ENCODE measurements at regions not wholly inside any gene's neighbourhood (a gene's known extent, or its start where the extent isn't known, plus 50 kb on each side); places are given as distances from the start of the nearest gene placed in this dataset.
"Not testable (repeated sequence)": the region's sequence is repeated elsewhere in the genome, so short reads cannot be mapped to it uniquely, and the experiment has no call there.

DNA sequence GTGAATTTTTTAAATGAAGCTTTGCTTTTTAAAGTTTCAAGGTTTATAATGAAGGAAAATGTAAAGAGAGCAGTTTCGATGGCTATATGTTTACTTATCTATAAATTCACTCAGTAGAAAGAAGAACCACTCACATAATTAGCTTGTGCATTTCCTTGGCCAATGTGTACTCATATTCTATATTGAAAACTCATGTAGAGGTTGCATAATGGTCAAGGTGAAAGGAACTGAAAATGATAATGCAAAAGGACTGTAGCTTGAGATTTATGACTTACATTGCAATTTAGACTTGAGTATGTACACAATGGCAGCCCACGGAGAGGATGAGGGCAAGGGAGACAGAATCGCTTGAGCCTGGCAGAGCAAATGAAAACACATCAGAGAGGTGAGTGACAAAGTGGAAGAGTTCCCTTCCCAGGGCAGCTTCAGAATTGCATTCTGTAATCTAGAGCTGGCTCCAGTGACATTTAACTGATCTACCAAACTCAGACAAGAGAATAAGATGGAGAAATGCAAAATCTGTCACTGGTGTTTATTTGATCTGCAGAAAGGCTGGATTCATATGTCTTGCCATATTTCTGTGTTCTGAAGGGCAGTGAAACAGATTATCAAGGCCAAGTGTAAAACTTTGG, 191.8 kb downstream of the TMEM200A start:
- H3K9me3 ChIP-seq (ENCODE audit: insufficient read depth, low read depth, low read length): no peaks in the 10 kb centered on the region
- no peaks in the 10 kb centered on the region for H3K4me1 ChIP-seq (ENCODE audit: insufficient read depth, low read length)
- H3K4me3 ChIP-seq (ENCODE audit: low read length): no peak overlapping the region
- no peak overlapping the region for H3K27ac ChIP-seq (ENCODE audit: low read depth, low read length)
- no peak overlapping the region for H3K9ac ChIP-seq (ENCODE audit: low read depth, low read length)
- H3K36me3 ChIP-seq (ENCODE audit: insufficient read depth, low read length): no peaks in the 10 kb centered on the region
- 89% methylated on average over 2 of the region's 3 CpGs for WGBS
- no peaks in the 10 kb centered on the region for H3K27me3 ChIP-seq (ENCODE audit: insufficient read depth, low read length)

DNA sequence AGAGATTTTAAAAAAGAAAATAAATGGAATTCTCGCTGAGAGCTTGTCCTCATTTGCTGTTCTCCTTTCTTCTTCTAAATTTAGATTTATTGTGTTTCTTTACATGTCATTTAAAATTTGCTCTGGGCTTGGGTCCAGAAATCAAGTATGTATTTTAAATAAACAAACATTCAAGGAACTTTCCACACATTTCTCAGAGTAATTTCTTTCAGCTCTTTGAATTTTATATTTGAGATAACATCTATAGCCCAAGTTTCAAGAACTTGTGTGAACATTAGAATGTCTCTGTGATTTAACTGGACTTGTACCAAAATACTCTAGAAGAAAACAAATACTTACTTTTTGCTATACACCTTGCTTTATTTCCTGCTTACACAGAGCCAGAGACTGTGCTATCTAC, 192.3 kb downstream of the TMEM200A start:
- H3K4me3 ChIP-seq (ENCODE audit: low read length): no peak overlapping the region
- H3K36me3 ChIP-seq (ENCODE audit: insufficient read depth, low read length): no peaks in the 10 kb centered on the region
- no peaks in the 10 kb centered on the region for H3K27me3 ChIP-seq (ENCODE audit: insufficient read depth, low read length)
- whole genome bisulfite sequencing: no CpG with 5 or more reads among the region's 1 CpG
- no peaks in the 10 kb centered on the region for H3K9me3 ChIP-seq (ENCODE audit: insufficient read depth, low read depth, low read length)
- no peak overlapping the region for H3K9ac ChIP-seq (ENCODE audit: low read depth, low read length)
- H3K4me1 ChIP-seq (ENCODE audit: insufficient read depth, low read length): no peaks in the 10 kb centered on the region
- no peak overlapping the region for H3K27ac ChIP-seq (ENCODE audit: low read depth, low read length)

DNA sequence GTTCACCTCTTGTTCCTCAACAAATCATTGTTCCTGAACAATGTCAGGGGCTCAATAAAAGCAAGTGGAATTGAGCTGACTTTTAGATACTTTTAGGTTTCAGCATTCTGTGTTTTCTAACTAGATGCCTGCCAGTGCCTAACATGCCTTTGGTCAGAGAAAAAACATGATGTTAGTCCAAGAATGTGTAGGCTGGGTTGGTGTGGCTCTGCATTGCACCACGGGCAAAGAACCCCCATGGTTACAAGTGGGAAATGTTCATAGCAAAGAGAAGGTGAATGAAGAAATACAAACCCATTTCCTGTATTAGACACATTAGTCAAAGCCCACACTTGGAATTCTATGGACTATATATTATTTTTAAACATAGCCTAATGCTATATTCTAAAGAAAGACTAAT, 193.3 kb downstream of the TMEM200A start:
- H3K9me3 ChIP-seq (ENCODE audit: insufficient read depth, low read depth, low read length): no peaks in the 10 kb centered on the region
- H3K9ac ChIP-seq (ENCODE audit: low read depth, low read length): no peak overlapping the region
- no peak overlapping the region for H3K27ac ChIP-seq (ENCODE audit: low read depth, low read length)
- H3K36me3 ChIP-seq (ENCODE audit: insufficient read depth, low read length): no peaks in the 10 kb centered on the region
- WGBS: 100% methylated on average over 1 of the region's 1 CpG
- H3K27me3 ChIP-seq (ENCODE audit: insufficient read depth, low read length): no peaks in the 10 kb centered on the region
- no peaks in the 10 kb centered on the region for H3K4me1 ChIP-seq (ENCODE audit: insufficient read depth, low read length)
- H3K4me3 ChIP-seq (ENCODE audit: low read length): no peak overlapping the region

DNA sequence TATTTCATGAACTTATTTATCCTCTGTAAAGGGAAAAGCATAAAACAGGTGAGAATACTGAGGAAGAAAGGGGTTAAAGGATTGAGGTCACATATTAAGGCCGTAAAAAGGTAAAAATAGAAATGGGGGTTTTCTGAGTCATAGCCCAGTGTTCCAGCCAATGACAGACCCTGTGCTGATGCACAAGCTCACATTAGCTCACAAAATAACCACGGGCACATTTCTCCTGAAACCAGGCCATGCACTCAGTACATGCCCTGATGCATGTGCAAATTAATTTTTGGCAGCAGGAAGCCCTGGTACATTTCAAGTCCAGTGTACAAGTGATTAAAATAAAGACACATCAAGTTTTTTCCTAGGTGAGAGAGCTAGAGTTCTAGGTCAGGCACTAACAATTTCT, 194.4 kb downstream of the TMEM200A start:
- no peaks in the 10 kb centered on the region for H3K36me3 ChIP-seq (ENCODE audit: insufficient read depth, low read length)
- no peak overlapping the region for H3K4me3 ChIP-seq (ENCODE audit: low read length)
- no peaks in the 10 kb centered on the region for H3K9me3 ChIP-seq (ENCODE audit: insufficient read depth, low read depth, low read length)
- no peaks in the 10 kb centered on the region for H3K4me1 ChIP-seq (ENCODE audit: insufficient read depth, low read length)
- no peak overlapping the region for H3K27ac ChIP-seq (ENCODE audit: low read depth, low read length)
- WGBS: 89% methylated on average over 2 of the region's 2 CpGs
- H3K27me3 ChIP-seq (ENCODE audit: insufficient read depth, low read length): no peaks in the 10 kb centered on the region
- H3K9ac ChIP-seq (ENCODE audit: low read depth, low read length): no peak overlapping the region

DNA sequence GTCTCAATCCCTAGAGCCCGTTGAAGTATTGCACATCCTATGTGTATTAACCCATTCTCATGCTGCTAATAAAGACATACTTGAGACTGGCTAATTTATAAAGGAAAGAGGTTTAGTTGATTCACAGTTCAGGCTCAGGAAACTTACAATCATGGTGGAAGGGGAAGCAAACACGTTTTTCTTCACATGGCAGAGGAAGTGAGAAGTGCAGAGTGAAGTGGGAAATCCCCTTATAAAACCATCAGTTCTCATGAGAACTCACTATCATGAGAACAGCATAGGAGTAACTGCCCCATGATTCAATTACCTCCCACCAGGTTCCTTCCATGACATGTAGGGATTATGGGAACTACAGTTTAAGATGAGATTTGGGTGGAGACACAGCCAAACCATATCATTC, 195.3 kb downstream of the TMEM200A start:
- not testable (repeated sequence) for H3K9ac ChIP-seq (ENCODE audit: low read depth, low read length); H3K27me3 ChIP-seq (ENCODE audit: insufficient read depth, low read length); H3K36me3 ChIP-seq (ENCODE audit: insufficient read depth, low read length); H3K4me1 ChIP-seq (ENCODE audit: insufficient read depth, low read length); H3K27ac ChIP-seq (ENCODE audit: low read depth, low read length); H3K9me3 ChIP-seq (ENCODE audit: insufficient read depth, low read depth, low read length); H3K4me3 ChIP-seq (ENCODE audit: low read length)
- WGBS: 93% methylated on average over 2 of the region's 2 CpGs

DNA sequence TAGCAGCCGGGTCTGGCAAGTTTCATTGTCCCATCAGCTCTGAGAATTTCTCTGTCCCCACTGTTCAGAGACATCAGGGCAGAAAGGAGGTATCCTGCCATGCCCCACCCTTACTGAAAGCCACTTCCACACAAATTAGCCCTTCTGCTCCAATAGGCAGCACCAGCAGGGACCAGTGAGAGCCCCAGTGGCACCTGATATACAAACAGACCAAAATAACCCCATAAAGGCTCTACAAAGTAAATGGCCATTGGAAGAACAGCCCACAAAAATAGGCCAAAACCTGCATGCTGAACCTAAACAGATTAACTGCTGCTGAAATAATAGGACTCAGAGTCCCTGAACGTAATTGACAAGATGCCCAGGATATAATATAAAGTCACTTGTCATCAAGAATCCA, 199.9 kb downstream of the TMEM200A start:
- Histone ChIP-seq H3K27ac (ENCODE audit: low read depth, low read length) (no peak overlapping the region), H3K9me3 (ENCODE audit: insufficient read depth, low read depth, low read length) (no peaks in the 10 kb centered on the region), H3K9ac (ENCODE audit: low read depth, low read length) (no peak overlapping the region), H3K4me3 (ENCODE audit: low read length) (no peak overlapping the region), H3K4me1 (ENCODE audit: insufficient read depth, low read length) (no peaks in the 10 kb centered on the region), H3K27me3 (ENCODE audit: insufficient read depth, low read length) (no peaks in the 10 kb centered on the region), H3K36me3 (ENCODE audit: insufficient read depth, low read length) (no peaks in the 10 kb centered on the region)
- 96% methylated on average over 2 of the region's 2 CpGs for WGBS

DNA sequence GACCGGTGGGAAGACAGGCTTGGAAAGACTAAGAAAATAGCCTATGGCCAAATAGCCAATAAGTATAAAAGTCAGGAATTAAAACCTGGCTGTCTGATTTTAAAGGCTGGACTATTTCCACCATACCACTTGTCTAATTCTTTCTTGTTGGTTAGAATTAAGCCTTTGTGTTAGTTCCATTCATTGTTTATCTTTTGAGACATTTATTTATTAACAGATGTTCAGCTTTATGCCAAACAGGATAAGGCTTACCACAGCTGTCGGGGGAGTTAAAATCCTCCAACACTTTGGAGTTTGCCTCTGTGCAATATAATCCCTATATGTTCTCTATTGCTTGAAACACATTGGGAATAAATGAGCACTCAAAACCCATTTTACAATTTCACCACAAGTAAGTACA, 208.3 kb downstream of the TMEM200A start:
- no peaks in the 10 kb centered on the region for H3K4me1 ChIP-seq (ENCODE audit: insufficient read depth, low read length)
- H3K27ac ChIP-seq (ENCODE audit: low read depth, low read length): no peak overlapping the region
- 100% methylated on average over 2 of the region's 2 CpGs for WGBS

DNA sequence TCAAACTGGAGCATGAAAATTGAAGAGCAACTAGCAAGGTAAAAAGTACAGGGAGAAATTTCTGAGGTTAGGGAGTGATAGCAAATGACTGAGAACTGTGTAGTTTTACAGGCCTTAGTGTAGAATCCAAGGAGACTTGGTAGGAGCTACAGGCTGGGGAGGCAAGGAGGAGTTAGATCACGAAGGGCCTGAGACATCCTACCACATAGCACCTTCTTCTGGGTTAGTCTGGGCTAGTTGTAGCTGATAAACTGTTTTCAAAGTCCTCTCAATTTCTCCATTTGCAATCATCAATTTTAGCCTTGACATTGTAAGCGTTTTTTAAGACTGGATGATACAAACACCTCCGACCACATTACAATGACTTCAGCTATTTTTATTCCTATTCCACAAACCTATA, 209.7 kb downstream of the TMEM200A start:
- Histone ChIP-seq H3K27ac (ENCODE audit: low read depth, low read length) (no peak overlapping the region), H3K36me3 (ENCODE audit: insufficient read depth, low read length) (no peaks in the 10 kb centered on the region), H3K9me3 (ENCODE audit: insufficient read depth, low read depth, low read length) (no peaks in the 10 kb centered on the region), H3K9ac (ENCODE audit: low read depth, low read length) (no peak overlapping the region), H3K4me3 (ENCODE audit: low read length) (no peak overlapping the region), H3K27me3 (ENCODE audit: insufficient read depth, low read length) (no peaks in the 10 kb centered on the region), H3K4me1 (ENCODE audit: insufficient read depth, low read length) (no peaks in the 10 kb centered on the region)
- WGBS: 98% methylated on average over 2 of the region's 3 CpGs

More for the DNA sequence above, 208.3 kb downstream of the TMEM200A start:
- Histone ChIP-seq H3K4me3 (ENCODE audit: low read length) (no peak overlapping the region), H3K9me3 (ENCODE audit: insufficient read depth, low read depth, low read length) (no peaks in the 10 kb centered on the region), H3K9ac (ENCODE audit: low read depth, low read length) (no peak overlapping the region), H3K36me3 (ENCODE audit: insufficient read depth, low read length) (no peaks in the 10 kb centered on the region), H3K27me3 (ENCODE audit: insufficient read depth, low read length) (no peaks in the 10 kb centered on the region)

DNA sequence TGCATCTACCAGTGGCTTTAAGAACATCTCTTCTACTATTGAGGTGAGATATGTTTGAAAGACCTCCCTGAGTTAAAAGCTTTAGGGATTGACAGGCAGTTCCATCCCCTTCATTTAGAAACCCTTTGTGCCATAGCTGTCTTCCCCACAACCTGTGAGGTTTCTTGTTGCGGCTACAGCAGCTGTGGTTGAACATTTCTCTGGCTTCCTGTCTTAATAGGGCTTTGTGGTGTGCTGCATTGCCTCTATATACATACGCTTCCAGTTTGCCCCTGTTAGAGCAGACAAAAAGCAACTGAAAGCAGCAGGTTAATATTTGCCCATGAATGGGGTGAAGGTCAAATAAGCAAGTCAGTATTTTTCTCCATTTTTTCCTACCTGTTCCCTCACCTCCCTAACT, 210.2 kb downstream of the TMEM200A start:
- Histone ChIP-seq H3K9me3 (ENCODE audit: insufficient read depth, low read depth, low read length) (no peaks in the 10 kb centered on the region), H3K4me1 (ENCODE audit: insufficient read depth, low read length) (no peaks in the 10 kb centered on the region), H3K9ac (ENCODE audit: low read depth, low read length) (no peak overlapping the region), H3K27ac (ENCODE audit: low read depth, low read length) (no peak overlapping the region), H3K36me3 (ENCODE audit: insufficient read depth, low read length) (no peaks in the 10 kb centered on the region), H3K27me3 (ENCODE audit: insufficient read depth, low read length) (no peaks in the 10 kb centered on the region), H3K4me3 (ENCODE audit: low read length) (no peak overlapping the region)
- 95% methylated on average over 2 of the region's 2 CpGs for WGBS

DNA sequence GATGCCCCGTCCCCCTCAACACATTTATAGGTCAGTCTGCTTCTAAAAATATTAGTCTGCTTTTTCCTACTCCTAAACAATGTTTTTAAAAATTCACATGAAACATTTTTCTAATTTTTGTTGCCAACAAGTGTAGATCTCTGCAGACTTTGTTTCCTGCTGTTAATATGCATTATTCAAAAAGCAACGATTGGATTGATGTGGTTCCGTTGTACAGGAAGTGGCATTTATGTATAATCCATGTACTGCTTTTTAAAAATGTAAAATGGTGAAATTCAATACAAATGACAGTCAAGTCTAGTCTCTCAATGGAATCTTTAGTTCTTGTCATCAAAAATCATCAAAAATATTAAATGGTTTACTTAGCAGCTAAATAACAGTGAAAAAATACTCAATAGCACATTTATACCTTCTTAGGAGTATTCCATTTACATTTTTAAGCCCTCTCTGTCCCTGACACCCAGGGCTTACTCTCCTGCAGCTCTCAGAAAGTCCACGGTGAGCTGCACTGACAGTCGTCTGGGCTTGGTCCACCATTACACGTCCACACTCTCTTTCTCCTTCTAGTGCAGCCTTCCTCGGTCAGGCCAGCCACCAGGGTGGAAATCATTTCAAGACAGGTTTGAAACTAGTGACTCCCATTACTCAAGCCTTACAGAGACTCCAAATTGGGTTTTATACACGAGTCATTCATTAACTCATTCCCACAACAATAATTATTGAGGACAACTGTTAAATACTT, 211.5 kb downstream of the TMEM200A start:
- Histone ChIP-seq H3K9ac (ENCODE audit: low read depth, low read length) (no peak overlapping the region), H3K4me3 (ENCODE audit: low read length) (no peak overlapping the region), H3K27ac (ENCODE audit: low read depth, low read length) (no peak overlapping the region), H3K27me3 (ENCODE audit: insufficient read depth, low read length) (no peaks in the 10 kb centered on the region), H3K36me3 (ENCODE audit: insufficient read depth, low read length) (no peaks in the 10 kb centered on the region), H3K4me1 (ENCODE audit: insufficient read depth, low read length) (no peaks in the 10 kb centered on the region), H3K9me3 (ENCODE audit: insufficient read depth, low read depth, low read length) (no peaks in the 10 kb centered on the region)
- 92% methylated on average over 8 of the region's 8 CpGs for WGBS

DNA sequence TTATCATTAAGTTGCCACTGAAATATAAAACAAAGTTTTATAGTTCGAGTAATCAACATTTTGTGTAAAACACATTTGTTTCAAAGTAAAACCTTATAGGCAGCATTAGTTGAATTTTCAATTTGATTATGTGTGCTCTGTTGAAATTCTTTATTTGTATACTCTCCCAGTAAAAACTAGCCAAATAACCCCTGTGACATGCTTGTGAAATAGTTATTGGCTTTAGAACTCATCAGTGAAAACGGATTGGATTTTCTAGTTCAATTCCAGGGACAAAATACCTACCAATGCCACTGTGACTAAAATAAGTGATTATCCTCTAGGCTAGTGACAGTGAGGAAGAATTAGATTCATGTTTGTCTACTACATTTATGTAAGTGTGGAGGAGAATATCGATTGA, 212.9 kb downstream of the TMEM200A start:
- H3K4me3 ChIP-seq (ENCODE audit: low read length): no peak overlapping the region
- no peak overlapping the region for H3K27ac ChIP-seq (ENCODE audit: low read depth, low read length)
- H3K4me1 ChIP-seq (ENCODE audit: insufficient read depth, low read length): no peaks in the 10 kb centered on the region
- H3K36me3 ChIP-seq (ENCODE audit: insufficient read depth, low read length): no peaks in the 10 kb centered on the region
- no peaks in the 10 kb centered on the region for H3K27me3 ChIP-seq (ENCODE audit: insufficient read depth, low read length)
- H3K9ac ChIP-seq (ENCODE audit: low read depth, low read length): no peak overlapping the region
- no peaks in the 10 kb centered on the region for H3K9me3 ChIP-seq (ENCODE audit: insufficient read depth, low read depth, low read length)
- 90% methylated on average over 1 of the region's 3 CpGs for WGBS

DNA sequence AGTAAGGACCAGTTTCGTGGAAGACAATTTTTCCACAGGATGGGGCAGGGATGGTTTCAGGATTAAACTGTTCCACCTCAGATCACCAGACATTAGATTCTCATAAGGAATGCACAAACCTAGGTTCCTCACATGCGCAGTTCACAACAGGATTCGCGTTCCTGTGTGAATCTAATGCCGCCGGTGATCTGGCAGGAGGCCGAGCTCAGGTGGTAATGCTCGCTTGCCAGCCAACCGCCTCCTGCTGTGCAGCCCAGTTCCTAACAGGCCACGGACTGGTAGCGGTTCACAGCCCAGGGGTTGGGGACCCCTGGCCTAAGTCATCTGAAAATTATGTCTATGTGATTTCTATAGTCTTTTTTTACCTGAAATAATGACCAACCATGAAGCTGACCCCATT, 217.5 kb downstream of the TMEM200A start:
- no peak overlapping the region for H3K9ac ChIP-seq (ENCODE audit: low read depth, low read length)
- H3K4me1 ChIP-seq (ENCODE audit: insufficient read depth, low read length): no peaks in the 10 kb centered on the region
- no peaks in the 10 kb centered on the region for H3K9me3 ChIP-seq (ENCODE audit: insufficient read depth, low read depth, low read length)
- H3K27me3 ChIP-seq (ENCODE audit: insufficient read depth, low read length): no peaks in the 10 kb centered on the region
- no peak overlapping the region for H3K27ac ChIP-seq (ENCODE audit: low read depth, low read length)
- WGBS: 92% methylated on average over 11 of the region's 11 CpGs
- no peaks in the 10 kb centered on the region for H3K36me3 ChIP-seq (ENCODE audit: insufficient read depth, low read length)
- H3K4me3 ChIP-seq (ENCODE audit: low read length): no peak overlapping the region

Measured in HUES64 (cell line).